ENCODE measurements at regions not wholly inside any gene's neighbourhood (a gene's known extent, or its start where the extent isn't known, plus 50 kb on each side); places are given as distances from the start of the nearest gene placed in this dataset.
"Not testable (repeated sequence)": the region's sequence is repeated elsewhere in the genome, so short reads cannot be mapped to it uniquely, and the experiment has no call there.

DNA sequence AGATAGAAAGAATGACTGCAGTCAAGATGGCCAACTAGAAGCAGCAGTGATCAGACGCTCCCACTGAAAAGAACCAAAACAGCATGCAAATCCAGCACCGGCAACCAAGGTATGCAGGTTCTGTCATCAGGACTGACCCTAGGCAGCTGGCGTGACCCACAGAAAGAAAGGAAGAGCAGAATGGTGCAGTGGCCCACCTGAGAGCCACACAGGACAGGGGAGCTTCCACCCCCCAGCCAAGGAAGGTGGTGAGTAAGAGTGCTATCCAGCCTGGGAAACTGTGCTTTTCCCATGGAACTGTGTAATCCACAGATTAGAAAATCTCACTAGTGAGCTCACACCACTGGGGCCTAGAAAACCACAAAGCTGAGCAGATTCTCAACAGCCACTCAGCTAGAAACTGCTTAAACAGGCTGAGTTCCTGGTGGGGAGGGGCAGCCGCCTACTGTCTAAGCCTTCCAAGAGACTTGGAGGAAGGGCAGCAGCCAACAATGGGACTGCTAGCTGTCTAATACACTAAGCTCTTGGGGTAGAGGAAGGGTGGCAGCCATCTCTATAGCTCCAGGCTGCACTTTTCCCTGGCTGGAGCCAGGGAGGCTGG is 127.9 kb downstream of the EVA1A start:
- peak; percentile 28 for DNase-seq (ENCODE audit: low read depth)

DNA sequence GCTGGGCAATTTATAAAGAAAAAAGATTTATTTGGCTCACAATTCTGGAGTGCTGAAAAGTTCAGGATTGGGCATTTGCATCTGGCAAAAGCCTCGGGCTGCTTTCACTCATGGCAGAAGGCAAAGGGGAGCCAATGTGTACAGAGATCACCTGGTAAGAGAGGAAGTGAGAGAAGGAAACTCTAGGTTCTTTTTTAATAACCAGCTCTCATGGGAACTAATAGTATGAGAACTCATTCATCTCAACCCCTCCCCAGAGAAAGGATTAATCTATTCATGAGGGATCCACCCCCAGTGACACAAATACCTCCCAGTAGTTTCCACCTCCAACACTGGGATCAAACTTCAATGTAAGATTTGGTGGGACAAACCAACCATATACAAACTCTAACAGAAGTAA is 129.0 kb downstream of the EVA1A start:
- no peak for DNase-seq (ENCODE audit: low read depth)

DNA sequence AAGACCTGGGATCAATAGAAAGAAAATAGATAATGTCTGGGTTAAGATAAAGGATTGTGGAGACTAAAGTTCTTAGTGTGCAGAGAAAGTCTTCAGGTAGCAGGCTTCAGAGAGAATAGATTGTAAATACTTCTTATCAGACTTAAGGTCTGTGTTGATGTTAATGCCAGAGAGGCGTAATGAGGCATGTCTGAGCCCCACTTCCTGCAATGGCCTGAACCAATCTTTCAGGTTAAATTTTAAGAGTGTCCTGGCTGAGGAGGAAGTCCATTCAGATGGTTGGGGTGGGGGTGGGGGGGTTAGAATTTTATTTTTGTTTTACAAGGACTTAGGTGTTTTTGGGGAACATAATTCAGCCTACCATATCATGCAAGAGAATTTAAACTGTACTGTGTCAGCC is 129.5 kb downstream of the EVA1A start:
- no peak for DNase-seq (ENCODE audit: low read depth)

DNA sequence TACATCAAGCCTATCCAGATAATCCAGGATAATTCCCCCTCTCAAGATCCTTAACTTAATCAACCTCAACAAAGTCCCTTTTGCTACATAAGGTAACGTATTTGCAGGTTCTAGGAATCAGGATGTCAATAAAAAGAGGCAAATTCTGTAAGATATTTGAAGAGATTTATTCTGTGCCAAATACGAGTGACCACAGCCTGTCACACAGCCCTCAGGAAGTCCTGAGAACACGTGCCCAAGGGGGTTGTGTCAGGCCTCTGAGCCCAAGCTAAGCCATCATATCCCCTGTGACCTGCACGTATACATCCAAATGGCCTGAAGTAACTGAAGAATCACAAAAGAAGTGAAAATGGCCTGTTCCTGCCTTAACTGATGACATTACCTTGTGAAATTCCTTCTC is 130.3 kb downstream of the EVA1A start:
- DNase-seq (ENCODE audit: low read depth), result not testable (repeated sequence)

DNA sequence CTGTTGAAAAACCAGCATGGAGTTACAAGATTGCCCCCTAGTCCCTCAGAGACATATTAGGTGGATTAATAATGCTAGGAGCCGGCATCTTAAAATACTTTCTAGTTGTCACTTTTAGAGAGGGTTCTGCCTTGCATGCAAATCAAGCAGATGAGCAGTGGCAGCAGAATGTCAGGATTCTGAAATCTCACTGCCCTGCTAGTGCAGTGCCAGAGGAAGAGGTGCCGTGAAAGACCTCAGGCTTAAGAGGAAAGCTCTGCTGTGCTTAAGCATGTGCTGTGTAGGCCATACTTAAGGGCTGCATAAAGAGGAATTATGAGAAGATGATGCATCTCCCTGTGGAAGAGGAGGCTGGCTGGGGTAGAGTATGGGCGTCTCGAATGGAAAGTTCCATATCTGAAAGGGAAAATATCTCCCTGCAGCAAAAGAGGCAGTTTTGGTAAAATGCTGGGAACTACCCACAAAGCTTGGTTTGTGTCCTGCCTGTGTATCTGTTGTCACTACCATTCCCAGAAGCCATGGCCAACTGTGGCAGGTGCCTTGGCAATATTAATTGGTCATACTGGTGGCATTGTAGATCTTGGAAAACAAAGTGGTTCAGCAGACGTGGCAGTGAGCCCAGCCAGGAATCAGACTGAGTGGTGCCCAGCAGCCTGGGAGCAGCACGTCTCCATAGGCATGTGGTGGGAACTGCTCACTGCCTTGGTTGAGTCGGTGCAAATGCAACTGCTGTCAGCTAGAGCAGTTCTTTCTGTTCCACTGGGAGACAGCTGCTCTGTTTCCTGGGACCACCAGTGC is 131.9 kb downstream of the EVA1A start:
- DNase-seq (ENCODE audit: low read depth), result no peak

DNA sequence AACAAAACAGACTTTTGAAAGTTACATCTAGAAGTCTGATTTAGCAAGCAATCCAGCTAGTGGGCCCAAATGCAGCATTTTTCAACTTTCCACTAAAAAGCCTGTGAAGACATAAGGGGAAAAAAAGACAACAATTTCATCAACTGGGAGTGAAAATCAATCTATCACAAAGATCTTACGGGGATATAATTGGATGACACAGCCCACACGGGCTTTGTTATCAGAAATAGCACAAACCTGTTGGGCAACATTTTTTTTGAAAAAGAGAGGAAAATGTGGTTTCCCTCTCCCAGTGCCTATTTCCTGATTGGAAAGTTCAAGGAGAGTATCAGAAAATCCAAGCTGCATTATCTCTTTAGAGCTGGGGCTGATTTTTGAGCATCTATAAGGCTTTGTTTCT is 132.7 kb downstream of the EVA1A start:
- DNase-seq (ENCODE audit: low read depth), result no peak

DNA sequence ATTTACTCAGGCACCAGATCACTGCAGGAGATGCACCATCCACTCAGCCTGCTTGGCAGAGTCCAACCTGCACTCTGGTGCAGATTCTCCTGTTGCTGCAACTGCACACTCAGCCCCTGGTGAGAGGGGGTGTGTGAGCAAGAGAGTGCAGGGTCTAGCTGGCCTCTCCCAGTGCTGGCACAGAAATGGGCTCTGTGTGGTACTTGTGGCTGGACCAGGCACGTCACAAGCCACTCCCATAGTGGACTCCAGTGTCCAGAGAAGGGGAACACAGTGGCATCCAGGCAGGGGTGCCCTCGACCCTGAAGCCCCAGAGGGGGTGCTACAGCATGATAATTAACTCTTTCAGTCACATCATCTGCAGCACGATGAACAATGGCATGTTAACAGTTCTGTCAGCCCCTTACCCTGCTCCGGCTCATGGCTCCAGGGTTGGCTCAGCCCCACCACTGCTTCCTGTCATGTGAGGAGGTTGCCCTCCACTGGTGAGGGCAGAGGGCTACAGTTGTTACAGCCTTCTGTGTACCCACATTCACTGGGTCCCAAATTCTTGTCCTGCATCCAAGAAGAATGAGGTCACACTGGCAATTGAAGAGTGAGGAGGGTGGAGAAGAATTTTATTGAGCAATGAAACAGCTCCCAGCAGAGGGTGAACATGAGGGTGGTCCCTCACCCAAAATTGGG is 135.7 kb downstream of the EVA1A start:
- peak; percentile 33 for DNase-seq (ENCODE audit: low read depth)

DNA sequence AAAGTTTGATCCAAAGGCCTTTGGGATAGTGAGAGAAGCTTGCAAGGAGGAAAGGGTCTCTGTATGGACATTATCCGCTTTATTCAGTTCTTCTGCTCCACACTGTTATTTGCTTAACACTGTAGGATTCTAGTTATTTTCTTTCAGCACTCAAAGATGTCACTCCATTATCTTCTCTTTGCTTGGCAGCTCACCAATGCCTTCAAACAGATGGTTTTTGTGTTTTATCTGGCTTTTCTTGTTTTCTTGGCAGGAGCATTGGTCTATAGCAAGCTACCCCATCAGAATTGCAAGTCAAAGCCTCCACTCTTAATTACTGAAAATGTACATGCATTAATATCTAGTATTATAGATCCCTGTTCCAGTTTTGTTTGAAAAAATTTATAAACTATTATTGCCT is 138.8 kb downstream of the EVA1A start:
- DNase-seq (ENCODE audit: low read depth), result no peak

DNA sequence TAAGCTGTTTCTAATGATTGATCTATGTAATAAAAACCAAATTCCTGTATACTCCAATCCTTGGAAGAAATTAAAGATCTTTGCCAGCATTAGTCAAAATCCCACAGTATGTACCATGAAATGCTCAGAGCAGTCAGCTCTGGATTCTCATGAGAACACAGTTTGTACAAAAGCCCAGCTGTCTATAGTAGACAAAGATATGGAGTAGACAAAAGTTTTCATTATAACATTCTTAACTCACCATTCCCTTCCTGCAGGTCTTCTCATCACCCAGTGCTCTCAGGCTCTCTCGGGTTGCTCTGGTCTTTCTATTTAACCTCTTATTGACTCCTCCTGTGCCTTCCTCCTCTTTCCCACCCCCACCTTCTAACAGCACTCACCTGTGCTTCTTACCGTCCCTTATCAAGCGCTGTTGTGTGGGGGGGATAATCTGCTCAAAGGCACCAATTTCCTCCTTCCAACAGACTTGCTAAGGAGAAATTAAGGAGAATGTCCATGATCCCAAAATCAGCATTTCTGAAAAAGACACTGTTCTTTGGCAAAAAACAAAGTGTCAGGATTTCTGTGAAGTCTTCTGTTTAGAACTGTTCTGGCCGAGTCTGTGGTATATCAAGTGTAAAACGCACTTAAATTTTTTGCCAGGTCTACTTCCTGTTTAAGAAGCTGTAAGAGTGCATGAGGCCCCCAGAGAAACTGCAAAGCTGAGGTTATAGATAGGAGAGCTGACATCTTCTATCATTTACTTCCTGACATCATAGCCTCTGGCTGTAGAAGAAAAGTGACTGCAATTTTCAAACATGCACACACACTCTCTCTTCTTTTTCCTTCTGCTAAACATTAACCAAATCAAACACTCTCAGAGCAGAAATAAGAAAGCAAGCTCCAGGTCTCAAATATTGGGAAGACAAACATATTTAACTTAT is 144.1 kb downstream of the EVA1A start:
- DNase-seq (ENCODE audit: low read depth), result no peak

DNA sequence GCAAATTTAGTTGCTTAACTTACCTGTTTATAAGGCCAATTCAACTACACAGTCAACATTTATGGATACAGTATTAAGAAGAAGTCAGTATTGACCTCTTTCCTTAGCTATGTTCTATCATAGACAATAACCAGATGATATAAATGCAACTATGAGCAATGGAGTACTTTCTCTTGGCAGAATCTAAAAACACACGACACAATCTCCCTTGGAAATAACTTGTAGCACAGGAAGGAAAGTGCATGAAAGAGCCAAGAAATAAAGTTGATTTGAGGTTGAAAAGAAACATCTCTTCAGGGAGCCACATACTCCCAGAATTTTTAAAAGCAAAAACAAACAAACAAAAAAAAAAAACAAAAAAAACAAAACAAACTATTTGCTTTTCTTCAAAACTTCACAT is 145.0 kb downstream of the EVA1A start:
- no peak for DNase-seq (ENCODE audit: low read depth)

DNA sequence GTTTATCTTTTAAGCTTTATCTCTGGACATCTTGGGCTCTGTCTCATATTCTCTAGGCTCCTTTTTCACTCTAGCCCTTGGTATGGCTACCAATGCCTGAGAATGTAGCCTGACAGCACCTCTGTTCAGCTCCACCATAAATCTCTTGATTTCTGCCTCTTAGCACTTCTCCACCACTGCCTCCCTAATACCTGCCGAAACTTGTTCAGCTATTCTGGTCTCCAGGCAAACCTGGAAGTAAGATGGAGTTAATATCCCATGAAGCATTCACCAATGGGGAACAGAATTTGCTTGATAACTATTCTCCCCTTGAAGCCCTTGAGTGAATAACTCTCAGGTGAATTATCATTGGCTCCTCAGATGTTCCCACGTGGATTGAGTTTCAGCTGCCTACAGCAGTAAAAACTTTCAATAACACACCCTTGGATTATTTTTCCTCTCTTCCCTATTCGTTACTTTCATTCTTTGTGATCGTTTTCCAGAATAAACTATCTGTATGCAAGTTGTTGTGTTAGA is 145.6 kb downstream of the EVA1A start:
- no peak for DNase-seq (ENCODE audit: low read depth)

DNA sequence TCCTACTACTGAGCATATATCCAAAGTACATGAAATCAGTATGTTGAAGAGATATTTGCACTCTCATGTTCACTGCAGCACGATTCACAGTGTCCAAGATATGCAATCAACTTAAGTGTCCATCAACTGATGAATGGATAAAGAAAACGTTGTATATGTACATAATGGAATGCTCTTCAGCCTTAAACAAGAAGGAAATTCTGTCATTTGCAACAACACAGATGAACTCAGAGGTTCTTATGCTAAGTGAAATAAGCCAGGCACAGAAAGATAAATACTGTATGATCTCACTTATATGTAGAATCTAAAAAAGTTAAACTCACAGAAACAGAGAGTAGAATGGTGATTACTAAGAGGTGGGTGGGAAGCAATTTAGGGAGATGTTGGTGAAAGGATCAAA is 149.2 kb downstream of the EVA1A start:
- DNase-seq (ENCODE audit: low read depth), result no peak

DNA sequence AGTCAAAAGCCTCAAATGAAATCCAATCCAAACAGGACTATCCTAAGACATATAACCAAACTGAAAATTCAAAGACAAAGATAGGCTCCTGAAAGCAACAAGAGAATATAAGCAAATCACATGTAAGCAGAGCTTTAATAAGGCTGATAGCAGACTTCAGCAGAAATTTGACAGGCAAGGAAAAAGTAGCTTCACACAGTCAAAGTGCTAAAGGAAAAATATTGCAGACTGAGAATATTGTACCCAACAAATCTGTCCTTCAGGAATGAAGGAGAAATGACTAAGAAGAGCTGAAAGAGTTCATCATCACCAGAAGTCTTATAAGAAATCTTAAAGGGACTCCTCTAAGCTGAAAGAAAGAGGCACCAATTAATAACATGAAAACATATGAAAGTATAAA is 150.0 kb downstream of the EVA1A start:
- DNase-seq (ENCODE audit: low read depth), result no peak

DNA sequence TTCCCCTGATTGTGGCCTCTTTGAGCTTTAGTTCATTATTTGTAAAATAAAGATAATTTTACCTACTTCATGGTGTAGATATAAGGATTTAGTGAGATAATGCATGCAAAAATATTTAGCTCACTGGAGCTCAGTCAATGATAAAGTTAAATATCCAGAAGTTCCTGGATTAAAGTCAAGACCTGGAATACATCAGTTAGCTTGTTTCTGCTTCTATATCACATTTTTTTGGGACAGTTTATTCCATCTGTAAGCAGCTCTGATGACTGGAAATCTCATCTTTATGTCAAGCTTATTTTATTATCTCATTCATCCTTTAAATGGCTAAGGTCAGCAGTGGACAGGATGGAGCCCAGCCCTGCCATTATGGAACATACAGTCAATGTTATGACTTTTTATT is 152.0 kb downstream of the EVA1A start:
- no peak for DNase-seq (ENCODE audit: low read depth)

DNA sequence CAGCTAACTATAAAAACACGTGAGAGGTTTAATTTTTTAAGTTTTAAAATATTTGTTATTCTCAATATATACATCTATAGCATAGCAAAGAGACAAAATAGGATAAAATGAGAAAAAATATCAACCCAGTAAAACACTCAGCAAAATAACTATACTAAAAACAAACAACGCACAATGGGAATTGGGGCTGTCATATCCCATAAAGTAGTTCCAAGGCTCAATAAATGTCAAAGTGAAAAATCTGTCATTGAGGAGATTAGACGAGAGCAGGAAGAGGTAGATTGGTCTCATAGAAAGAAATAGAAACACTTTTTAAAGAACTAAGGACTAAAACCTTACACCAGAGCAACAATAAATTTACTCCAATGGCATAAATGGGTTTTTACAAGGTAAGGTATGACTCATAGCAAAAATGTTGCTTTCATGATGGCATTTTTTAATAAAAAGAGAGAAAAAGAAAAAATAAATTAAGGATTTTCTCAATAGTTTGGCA is 153.7 kb downstream of the EVA1A start:
- no peak for DNase-seq (ENCODE audit: low read depth)

DNA sequence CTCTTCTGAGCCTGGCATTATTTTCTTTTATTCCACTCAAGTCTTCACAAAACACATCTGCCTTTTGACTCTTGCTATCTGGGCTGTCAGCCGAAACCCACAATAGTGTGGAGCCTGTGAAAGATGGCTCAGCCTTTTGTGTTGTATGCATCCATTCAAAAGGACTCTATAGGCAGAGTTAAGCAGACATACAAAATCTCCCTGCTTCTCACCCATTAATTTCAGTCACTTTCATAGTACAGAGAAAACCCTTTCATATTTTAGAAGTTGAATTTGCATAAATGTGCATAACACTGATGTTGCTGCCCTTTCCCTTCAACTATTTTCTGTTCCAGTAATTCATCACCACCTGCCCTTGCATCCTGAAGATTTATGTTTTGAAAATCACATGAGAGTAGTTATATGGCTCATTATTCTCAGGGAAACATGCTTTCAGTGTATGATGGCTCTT is 154.6 kb downstream of the EVA1A start:
- no peak for DNase-seq (ENCODE audit: low read depth)

DNA sequence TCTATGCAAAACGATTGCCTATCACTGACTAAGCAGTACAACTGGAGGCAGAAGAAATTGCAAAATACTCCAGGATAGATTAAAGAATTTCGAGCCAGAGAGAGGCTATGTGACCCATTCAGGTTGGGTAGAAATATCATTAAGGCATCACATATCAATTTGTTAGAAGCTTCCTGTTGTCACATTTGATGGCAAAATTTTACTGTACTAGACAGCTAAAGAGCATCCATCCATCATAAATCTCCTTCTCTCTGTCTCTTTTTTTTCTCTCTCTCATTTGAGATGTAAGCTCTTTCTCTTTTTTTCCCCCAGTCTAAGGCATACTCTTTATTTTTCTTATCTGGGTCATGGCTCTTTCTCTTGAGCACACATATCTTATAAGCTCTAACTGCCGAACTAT is 155.7 kb downstream of the EVA1A start:
- no peak for DNase-seq (ENCODE audit: low read depth)

DNA sequence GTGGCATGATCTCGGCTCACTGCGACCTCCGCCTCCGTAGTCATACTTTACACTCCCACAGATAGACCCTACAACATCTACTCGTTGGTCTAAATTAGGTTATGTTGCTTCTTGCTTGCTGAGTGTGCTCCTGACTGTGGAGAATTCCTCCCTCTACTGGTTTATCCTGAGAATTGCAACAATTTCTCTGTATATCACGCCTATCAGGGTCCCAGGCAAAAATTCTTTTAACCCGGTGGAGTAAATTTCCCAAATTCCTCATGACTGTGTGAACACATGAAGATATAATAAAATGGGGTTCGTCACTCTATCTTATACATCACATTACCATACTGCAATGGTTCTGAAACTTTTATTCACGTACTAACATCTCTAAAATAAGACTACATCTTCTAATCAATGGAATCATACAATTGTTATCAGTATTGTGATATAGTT is 156.7 kb downstream of the EVA1A start:
- DNase-seq (ENCODE audit: low read depth), result peak; percentile 48

DNA sequence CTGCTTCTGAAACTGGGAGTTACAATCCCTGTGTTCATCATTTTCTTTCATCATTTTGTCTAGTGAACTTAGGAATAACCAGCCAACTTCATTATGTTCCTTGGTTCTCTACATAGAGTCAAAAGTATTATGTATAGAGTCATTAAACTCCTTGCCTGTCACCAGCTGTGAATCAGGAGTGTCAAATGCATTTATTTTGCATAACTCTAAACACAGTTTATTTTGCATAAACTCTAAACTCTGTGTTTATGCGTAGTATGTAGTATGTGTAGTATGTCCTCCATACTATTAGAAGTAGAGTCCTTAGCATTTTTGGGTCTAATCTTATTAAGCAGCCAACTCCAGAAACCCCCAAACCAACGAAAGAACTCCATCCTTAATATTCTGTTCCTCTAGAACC is 164.4 kb downstream of the EVA1A start:
- no peak for DNase-seq (ENCODE audit: low read depth)

DNA sequence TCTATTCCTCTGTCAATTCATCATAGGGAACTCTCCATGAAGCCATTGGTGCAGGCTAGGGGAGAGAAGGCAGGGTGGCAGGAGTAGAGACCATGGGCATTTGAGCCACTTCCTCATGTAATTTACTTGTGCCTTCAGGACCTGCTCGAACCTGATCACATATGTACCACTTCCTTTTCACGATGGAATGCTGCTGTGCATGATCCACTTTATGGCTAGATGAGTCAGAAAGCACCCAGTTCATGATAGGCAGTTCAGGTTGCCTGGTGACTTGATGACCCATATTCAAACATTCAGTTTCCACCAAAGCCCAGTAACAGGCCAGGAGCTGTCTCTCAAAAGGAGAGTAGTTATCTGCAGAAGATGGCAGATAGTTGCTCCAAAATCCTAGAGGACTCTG is 166.0 kb downstream of the EVA1A start:
- DNase-seq (ENCODE audit: low read depth), result peak; percentile 51

DNA sequence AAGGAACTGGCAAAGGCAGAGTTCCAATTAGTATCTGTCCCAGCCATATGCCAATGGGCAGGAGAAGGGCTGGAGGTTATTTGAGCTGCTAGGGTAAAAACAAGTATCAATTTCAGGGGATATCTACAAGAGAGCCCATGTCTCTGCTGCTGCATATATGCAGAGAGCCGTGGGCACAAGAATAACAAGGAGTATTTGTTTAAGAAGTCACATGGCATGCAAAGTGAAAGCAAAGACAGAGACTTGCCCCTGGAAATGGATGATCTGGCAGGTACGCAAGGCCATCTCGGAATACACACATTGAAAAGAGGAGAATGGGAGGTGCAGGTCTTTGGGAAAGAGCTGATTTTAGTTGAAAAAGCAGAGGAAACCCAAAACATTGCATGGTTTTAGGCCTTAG is 170.6 kb downstream of the EVA1A start:
- peak; percentile 18 for DNase-seq (ENCODE audit: low read depth)

DNA sequence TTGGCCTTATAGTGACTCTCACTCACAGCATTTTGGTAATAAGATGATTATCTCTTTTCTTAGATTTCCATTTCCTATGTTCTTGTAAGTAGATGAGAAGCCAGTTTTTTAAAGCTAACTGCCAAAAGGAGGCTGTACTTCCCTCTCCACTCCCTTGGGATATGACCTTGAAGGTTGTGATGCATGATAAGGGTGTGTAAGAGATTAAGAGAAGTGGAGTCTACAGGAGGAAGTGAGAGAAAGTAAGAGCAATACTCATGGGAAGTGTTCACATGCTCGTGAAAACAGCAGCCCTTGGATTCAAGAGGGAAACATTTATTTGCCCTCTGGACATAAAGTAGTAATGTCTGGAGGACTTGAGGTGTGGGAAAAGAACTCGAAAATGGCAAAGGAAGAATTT is 171.5 kb downstream of the EVA1A start:
- no peak for DNase-seq (ENCODE audit: low read depth)

Measured in Daoy (cell line).